Right ventricle myocardium superior (tissue), 1 donor: ENCODE measurements at regions not wholly inside any gene's neighbourhood (a gene's known extent, or its start where the extent isn't known, plus 50 kb on each side); places are given as distances from the start of the nearest gene placed in this dataset.
A peak's percentile ranks its signal among the peaks of the same experiment; 100 is the strongest.

Experiments
- ATAC-seq: fragments of 200-7000 bp; cut with Tn5 transposase; one replicate; pipeline ENCODE4 v1.9.1; 2020; ENCODE audit warnings: mild to moderate bottlenecking; ENCODE audit not compliant: poor library complexity
- DNase-seq: peaks from one replicate; pipeline ENCODE4 v3.0.0-alpha.2; 2020
- intact Hi-C: fragments of 100-400 bp; cut with DNase I; formaldehyde crosslinking; loops from one replicate; pipeline ENCODE4 v1.11.2; 2022
- donor health status: DM: no; HTN: yes; CAD: no; lungs with severe emphysema.

GRCh38 chr15:69780374-69780773 is 317.3 kb downstream of the TLE3 start:
- no peak for DNase-seq
- intact Hi-C loops, result no loop called here
- ATAC-seq, result no peak

GRCh38 chr15:69780981-69781380 is 316.7 kb downstream of the TLE3 start:
- DNase-seq (no peak), ATAC-seq (no peak)
- intact Hi-C loops, result no loop called here

GRCh38 chr15:69781411-69782125 is 316.1 kb downstream of the TLE3 start:
- DNase-seq (no peak), ATAC-seq (no peak)
- intact Hi-C loops, result no loop called here

GRCh38 chr15:69782139-69782658 is 315.5 kb downstream of the TLE3 start:
- intact Hi-C loops, result no loop called here
- no peak for ATAC-seq
- no peak for DNase-seq

DNA sequence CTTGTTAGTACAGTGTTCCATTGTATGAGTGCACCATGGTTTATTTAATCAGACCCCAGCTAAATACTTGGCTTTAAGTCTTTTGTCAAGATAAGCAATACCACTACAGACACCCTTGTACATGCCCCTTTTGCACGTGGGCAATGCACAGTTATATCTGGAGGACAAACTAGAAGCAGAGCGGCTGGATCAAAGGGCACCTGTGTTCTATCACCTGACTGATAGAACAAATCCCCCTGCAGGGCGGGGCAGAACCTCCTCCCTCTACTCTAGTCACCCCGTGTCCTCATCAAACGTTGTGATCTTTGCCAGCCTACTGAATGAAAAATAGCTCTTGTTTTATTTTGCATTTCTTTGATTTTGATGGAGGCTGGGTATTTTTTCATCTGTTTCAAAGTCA is 314.9 kb downstream of the TLE3 start:
- no peak for DNase-seq
- intact Hi-C loops, result no loop called here
- no peak for ATAC-seq

GRCh38 chr15:69783211-69783610 is 314.5 kb downstream of the TLE3 start:
- intact Hi-C loops, result no loop called here
- DNase-seq (no peak), ATAC-seq (no peak)

GRCh38 chr15:69784798-69785566 is 312.7 kb downstream of the TLE3 start:
- no peak for DNase-seq
- no peak for ATAC-seq
- intact Hi-C loops, result no loop called here

DNA sequence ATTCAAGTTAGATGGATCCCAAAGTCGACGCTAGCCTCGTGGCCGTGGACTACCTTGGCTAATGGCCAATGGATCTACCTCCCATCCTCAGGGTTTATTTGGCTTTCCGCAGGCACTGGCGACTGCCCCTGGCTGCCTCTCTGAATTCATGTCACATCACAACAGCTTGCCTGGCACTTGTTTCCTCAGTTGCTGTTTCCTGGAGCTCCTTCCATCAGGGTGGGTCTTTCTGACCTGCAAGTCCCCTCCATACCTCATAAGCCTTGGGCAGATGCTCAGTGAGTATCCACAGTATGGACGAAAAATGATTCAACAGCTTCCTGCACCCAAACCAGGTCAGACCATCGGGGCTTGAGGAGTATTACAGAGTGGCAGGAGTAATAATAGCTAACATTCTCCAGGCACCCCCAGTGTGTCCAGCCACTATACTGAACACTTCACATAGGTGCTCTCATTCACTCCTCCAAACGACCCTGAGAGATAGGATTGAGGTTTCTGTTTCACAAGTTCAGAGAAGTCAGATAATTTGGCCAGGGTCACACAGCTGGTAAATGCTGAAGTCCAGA is 311.5 kb downstream of the TLE3 start:
- ATAC-seq (no peak), DNase-seq (no peak)
- intact Hi-C loops, result no loop called here

DNA sequence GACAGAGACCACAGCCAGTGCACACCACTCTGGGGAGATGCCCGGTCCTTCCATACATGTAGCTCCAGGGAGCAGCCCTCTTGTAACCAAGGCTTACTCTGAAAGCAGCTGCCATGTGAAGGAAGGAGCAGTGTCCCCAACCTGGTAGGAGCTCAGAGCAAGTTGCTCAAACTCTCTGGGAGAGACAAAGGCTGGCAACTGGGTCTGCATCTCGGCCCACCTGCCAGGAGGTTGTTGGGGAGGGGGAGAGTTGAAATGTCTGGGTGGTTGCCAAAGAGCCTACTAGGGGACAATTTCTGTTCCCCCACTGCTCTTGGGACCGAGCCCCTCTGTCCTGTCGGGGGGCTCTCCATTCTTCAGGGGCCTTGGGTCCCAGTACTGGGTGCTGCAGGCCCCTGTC is 309.9 kb downstream of the TLE3 start:
- DNase-seq (no peak), ATAC-seq (no peak)
- intact Hi-C loops, result no loop called here

DNA sequence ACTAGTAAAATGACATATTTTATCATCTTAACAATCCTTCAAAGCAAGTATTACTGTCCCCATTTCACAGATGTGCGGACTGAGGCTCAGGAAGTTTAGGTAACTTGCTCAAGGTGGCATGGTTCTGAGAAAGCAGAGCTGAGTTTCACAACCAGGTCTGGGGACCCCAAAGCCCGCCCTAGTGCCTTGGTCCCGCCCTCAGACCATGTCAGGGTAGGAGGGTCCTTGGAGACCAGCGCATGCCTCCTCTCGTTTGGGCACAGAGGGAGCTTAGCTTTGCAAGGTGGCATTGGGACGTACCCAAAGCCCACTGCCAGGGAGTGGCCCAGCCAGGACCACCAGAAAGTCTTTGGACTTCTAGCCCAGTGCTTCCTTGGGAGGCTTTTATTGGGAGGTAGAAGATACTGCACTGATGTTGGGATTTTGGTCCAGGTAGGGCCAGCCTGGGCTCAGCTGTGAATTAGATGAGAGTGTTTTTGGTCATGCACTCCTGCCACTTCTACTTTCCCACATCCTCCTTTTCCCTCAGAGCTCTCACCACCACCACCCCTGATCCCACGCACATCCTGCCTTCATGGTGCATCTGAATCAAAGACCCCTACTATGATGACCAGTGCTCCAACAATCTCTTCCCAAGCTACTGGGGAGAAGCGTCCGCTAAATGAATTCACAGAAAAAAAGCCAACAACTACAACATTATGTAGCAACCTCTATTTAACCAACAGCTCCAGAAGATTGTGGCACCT is 307.9 kb downstream of the TLE3 start:
- ATAC-seq (no peak), DNase-seq (no peak)
- intact Hi-C loops, result no loop called here

DNA sequence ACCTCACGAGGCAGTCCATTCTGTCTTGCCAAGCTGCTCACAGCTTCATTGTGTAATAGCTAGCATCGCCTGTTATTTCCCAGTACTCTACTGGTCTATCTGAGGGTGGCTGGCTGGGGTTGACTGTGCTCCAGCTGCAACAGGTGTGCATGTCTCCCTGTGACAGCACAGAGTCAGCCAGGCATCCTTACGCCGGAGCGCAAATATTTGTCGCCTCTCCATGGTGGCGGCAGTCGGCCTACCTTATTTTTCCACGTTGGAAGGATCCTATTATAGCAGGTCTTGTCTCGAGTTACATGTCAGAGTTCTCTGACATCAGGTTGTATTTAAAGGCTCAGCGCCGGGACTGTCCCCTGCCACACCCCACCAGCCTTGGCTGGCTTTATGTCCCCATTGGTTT is 307.1 kb downstream of the TLE3 start:
- ATAC-seq (no peak), DNase-seq (no peak)
- intact Hi-C loops, result no loop called here

GRCh38 chr15:69792823-69793222 is 304.9 kb downstream of the TLE3 start:
- no peak for DNase-seq
- intact Hi-C loops, result no loop called here
- ATAC-seq, result no peak

DNA sequence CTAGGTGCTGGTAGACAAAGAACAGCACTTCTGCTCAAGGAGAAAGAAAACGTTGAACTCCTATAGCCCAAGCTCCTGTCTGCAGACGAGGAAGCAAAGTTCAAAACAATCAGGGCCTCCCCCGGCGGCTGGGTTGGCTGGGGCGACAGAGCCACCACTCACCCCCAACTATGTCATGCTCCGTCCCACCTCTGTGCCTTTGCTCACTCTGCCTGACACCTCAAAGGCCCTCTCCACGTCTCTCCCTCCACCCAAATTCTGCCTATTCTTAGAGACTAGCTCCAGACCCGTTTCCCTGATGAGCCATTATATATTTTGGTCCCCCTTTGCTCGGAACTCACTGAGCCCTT is 304.3 kb downstream of the TLE3 start:
- intact Hi-C loops, result no loop called here
- DNase-seq (no peak), ATAC-seq (no peak)

DNA sequence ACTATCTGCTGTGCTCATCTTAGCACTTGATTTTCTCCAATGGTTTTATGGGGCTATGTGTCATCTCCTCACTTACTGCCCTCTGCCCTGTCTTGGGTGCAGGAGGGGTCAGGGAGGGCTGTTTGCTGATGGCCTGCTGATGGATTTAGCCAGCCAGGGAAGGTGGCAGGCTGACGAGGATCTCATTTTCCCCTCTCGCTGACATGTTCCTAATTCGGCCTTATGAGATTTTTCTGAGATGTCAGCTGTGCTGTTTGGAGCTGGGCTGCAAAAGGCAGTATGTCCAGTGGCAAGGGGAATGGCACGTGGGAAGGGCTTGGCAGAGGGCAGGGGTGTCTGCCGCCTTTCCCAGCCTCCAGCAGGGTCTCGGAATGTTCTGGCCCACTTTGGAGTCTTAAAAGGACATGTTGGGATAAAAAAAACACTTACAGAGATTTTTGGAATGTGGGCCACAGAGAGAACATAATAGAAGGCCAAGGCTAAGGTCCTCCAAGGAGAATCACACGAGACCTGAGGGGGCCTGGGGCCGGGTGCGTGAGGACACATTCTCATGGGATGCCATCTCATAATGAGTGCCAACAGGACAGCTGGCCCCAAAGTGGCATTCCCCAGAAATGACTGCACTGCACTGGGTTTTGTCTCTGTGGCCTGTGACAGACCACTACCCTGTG is 303.8 kb downstream of the TLE3 start:
- no peak for ATAC-seq
- intact Hi-C loops, result no loop called here
- no peak for DNase-seq

GRCh38 chr15:69794645-69795469 is 302.9 kb downstream of the TLE3 start:
- intact Hi-C loops, result no loop called here
- DNase-seq, result peak; percentile 56
- ATAC-seq, result peak; percentile 82

DNA sequence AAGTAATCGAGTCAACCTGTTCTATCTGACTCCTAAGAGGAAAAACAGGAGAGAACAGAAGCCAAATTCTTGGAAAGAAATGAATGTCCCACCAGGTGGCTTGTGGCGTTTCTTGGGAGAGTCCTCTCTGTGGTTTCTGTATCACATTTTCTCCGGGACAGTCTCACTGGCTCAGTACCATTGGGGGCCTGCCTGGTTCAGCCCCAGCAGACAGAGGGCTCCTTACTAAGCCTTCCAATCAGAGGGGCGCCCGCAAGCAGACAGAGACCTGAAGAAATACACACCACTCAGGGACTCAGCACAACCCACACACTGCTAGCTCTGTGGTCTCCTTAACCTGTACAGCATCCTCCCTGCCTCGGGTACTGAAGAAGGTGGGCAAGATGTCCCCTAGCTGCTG is 302.1 kb downstream of the TLE3 start:
- DNase-seq, result no peak
- no peak for ATAC-seq
- intact Hi-C loops, result no loop called here

DNA sequence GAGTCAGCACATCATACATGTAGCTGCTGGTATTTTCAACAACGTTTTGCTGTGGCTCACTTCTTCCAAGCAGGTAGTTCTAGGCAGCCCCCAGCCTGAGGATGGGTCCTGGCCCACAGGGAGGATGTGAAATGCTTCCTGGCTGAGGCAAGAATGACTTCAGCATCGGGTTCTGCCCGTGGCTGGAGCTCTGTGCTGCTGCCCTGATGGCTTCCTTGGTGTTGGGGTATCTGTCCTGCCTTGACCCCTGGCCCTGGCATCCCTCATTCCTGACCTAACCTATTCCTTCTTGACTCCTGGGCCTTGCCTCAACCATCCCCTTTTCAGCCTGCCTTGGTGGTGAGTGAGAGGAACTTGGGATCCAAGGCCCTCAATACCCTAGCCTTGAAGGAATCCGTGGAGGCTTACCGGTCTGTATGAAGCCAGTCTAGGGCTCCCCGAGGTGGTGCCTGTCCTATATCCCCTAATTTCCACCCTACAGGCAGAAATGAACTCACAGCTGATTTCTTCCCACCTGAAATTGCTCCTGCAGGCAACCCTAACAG is 300.6 kb downstream of the TLE3 start:
- no peak for ATAC-seq
- intact Hi-C loops, result no loop called here
- no peak for DNase-seq

DNA sequence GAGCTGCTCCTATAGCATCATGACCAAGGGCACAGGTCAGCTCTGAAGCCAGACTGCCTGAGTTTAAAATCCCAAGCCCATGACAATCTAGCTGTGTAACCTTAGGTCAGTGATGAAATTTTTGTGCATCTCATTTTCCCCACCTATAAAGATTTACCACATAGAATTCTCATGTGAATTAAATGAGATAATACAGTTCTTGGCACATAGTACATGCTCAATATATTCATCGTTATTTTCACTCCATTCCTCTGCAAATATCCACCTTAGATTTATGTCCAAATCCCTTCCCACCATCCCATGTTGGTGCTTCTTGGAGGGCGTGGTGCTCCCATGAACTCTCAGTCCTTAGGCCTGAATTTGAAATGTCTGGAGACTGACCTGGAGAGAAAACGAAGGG is 300.1 kb downstream of the TLE3 start:
- intact Hi-C loops, result no loop called here
- ATAC-seq (no peak), DNase-seq (no peak)
